ENCODE measurements at regions not wholly inside any gene's neighbourhood (a gene's known extent, or its start where the extent isn't known, plus 50 kb on each side); places are given as distances from the start of the nearest gene placed in this dataset.

- Mint-ChIP-seq H3K4me3 (no peak overlapping the region), H3K36me3 (ENCODE audit: low read depth) (no peaks in the 10 kb centered on the region), H3K9me3 (no peaks in the 10 kb centered on the region), H3K27ac (no peak overlapping the region), H3K27me3 (ENCODE audit: insufficient read depth) (no peaks in the 10 kb centered on the region), H3K4me1 (ENCODE audit: low read depth) (peaks cover 4% of the 10 kb centered on the region)
- intact Hi-C loops (cut with micrococcal nuclease): loop anchor here (5.0 kb wide), 4 partner anchors 319 to 1421 kb away; no protein-coding TSS in a partner anchor
- DNase-seq (ENCODE audit: low spot score): no peak
Measured at GRCh38 chr16:80198311-80199299, 342.2 kb upstream of the DYNLRB2 start.

- DNase-seq (ENCODE audit: low spot score): no peak
- no peaks in the 10 kb centered on the region for H3K27me3 Mint-ChIP-seq (ENCODE audit: insufficient read depth)
- intact Hi-C loops (cut with micrococcal nuclease): loop anchor here (5.0 kb wide), 4 partner anchors 320 to 1420 kb away; no protein-coding TSS in a partner anchor
- H3K36me3 Mint-ChIP-seq (ENCODE audit: low read depth): no peaks in the 10 kb centered on the region
- H3K4me3 Mint-ChIP-seq: no peak overlapping the region
- no peaks in the 10 kb centered on the region for H3K9me3 Mint-ChIP-seq
- peaks cover 4% of the 10 kb centered on the region for H3K4me1 Mint-ChIP-seq (ENCODE audit: low read depth)
- peak overlapping the region; percentile 33 for H3K27ac Mint-ChIP-seq
Measured at GRCh38 chr16:80197741-80198201, 343.0 kb upstream of the DYNLRB2 start.

- Mint-ChIP-seq H3K9me3 (no peaks in the 10 kb centered on the region), H3K27ac (no peak overlapping the region), H3K4me3 (no peak overlapping the region), H3K27me3 (ENCODE audit: insufficient read depth) (no peaks in the 10 kb centered on the region), H3K36me3 (ENCODE audit: low read depth) (no peaks in the 10 kb centered on the region), H3K4me1 (ENCODE audit: low read depth) (no peaks in the 10 kb centered on the region)
- intact Hi-C loops (cut with micrococcal nuclease): no loop called here
- no peak for DNase-seq (ENCODE audit: low spot score)
Measured at GRCh38 chr16:80191928-80192327, 348.9 kb upstream of the DYNLRB2 start.

- no peaks in the 10 kb centered on the region for H3K27me3 Mint-ChIP-seq (ENCODE audit: insufficient read depth)
- intact Hi-C loops (cut with micrococcal nuclease): no loop called here
- DNase-seq (ENCODE audit: low spot score): no peak
- no peaks in the 10 kb centered on the region for H3K9me3 Mint-ChIP-seq
- no peaks in the 10 kb centered on the region for H3K4me1 Mint-ChIP-seq (ENCODE audit: low read depth)
- H3K4me3 Mint-ChIP-seq: no peak overlapping the region
- H3K27ac Mint-ChIP-seq: no peak overlapping the region
- H3K36me3 Mint-ChIP-seq (ENCODE audit: low read depth): no peaks in the 10 kb centered on the region
Measured at GRCh38 chr16:80189476-80190175, 351.2 kb upstream of the DYNLRB2 start.

- Mint-ChIP-seq H3K4me1 (ENCODE audit: low read depth) (no peaks in the 10 kb centered on the region), H3K27me3 (ENCODE audit: insufficient read depth) (peaks cover 5% of the 10 kb centered on the region), H3K27ac (no peak overlapping the region), H3K36me3 (ENCODE audit: low read depth) (no peaks in the 10 kb centered on the region), H3K9me3 (no peaks in the 10 kb centered on the region), H3K4me3 (no peak overlapping the region)
- no peak for DNase-seq (ENCODE audit: low spot score)
- intact Hi-C loops (cut with micrococcal nuclease): no loop called here
Measured at GRCh38 chr16:80176114-80176513, 364.7 kb upstream of the DYNLRB2 start.

- H3K36me3 Mint-ChIP-seq (ENCODE audit: low read depth): no peaks in the 10 kb centered on the region
- intact Hi-C loops (cut with micrococcal nuclease): no loop called here
Measured at GRCh38 chr16:80175011-80175410, 365.8 kb upstream of the DYNLRB2 start.

GRCh38 chr16:80174416-80174815, 366.4 kb upstream of the DYNLRB2 start:
- no peak for DNase-seq (ENCODE audit: low spot score)
- H3K4me3 Mint-ChIP-seq: no peak overlapping the region
- intact Hi-C loops (cut with micrococcal nuclease): no loop called here
- no peaks in the 10 kb centered on the region for H3K36me3 Mint-ChIP-seq (ENCODE audit: low read depth)
- no peaks in the 10 kb centered on the region for H3K4me1 Mint-ChIP-seq (ENCODE audit: low read depth)
- H3K27me3 Mint-ChIP-seq (ENCODE audit: insufficient read depth): peaks cover 4% of the 10 kb centered on the region
- no peak overlapping the region for H3K27ac Mint-ChIP-seq
- no peaks in the 10 kb centered on the region for H3K9me3 Mint-ChIP-seq

More at GRCh38 chr16:80175011-80175410, 365.8 kb upstream of the DYNLRB2 start:
- Mint-ChIP-seq H3K27me3 (ENCODE audit: insufficient read depth) (peaks cover 4% of the 10 kb centered on the region), H3K27ac (no peak overlapping the region), H3K4me1 (ENCODE audit: low read depth) (no peaks in the 10 kb centered on the region), H3K9me3 (no peaks in the 10 kb centered on the region), H3K4me3 (no peak overlapping the region)
- DNase-seq (ENCODE audit: low spot score): no peak

- no peaks in the 10 kb centered on the region for H3K36me3 Mint-ChIP-seq (ENCODE audit: low read depth)
- H3K4me3 Mint-ChIP-seq: no peak overlapping the region
- intact Hi-C loops (cut with micrococcal nuclease): no loop called here
- DNase-seq (ENCODE audit: low spot score): no peak
- H3K4me1 Mint-ChIP-seq (ENCODE audit: low read depth): no peaks in the 10 kb centered on the region
- H3K9me3 Mint-ChIP-seq: no peaks in the 10 kb centered on the region
- H3K27me3 Mint-ChIP-seq (ENCODE audit: insufficient read depth): no peaks in the 10 kb centered on the region
- H3K27ac Mint-ChIP-seq: no peak overlapping the region
Measured at GRCh38 chr16:80171746-80172145, 369.0 kb upstream of the DYNLRB2 start.

- H3K27ac Mint-ChIP-seq: no peak overlapping the region
- intact Hi-C loops (cut with micrococcal nuclease): no loop called here
- no peak for DNase-seq (ENCODE audit: low spot score)
- no peak overlapping the region for H3K4me3 Mint-ChIP-seq
- H3K4me1 Mint-ChIP-seq (ENCODE audit: low read depth): no peaks in the 10 kb centered on the region
- no peaks in the 10 kb centered on the region for H3K36me3 Mint-ChIP-seq (ENCODE audit: low read depth)
- no peaks in the 10 kb centered on the region for H3K9me3 Mint-ChIP-seq
- no peaks in the 10 kb centered on the region for H3K27me3 Mint-ChIP-seq (ENCODE audit: insufficient read depth)
Measured at GRCh38 chr16:80171199-80171598, 369.6 kb upstream of the DYNLRB2 start.

GRCh38 chr16:80167657-80168390, 373.0 kb upstream of the DYNLRB2 start:
- H3K36me3 Mint-ChIP-seq (ENCODE audit: low read depth): no peaks in the 10 kb centered on the region
- intact Hi-C loops (cut with micrococcal nuclease): no loop called here
- H3K4me1 Mint-ChIP-seq (ENCODE audit: low read depth): no peaks in the 10 kb centered on the region
- H3K27me3 Mint-ChIP-seq (ENCODE audit: insufficient read depth): no peaks in the 10 kb centered on the region
- no peak overlapping the region for H3K27ac Mint-ChIP-seq
- H3K4me3 Mint-ChIP-seq: no peak overlapping the region
- H3K9me3 Mint-ChIP-seq: no peaks in the 10 kb centered on the region
- DNase-seq (ENCODE audit: low spot score): no peak

- no peaks in the 10 kb centered on the region for H3K27me3 Mint-ChIP-seq (ENCODE audit: insufficient read depth)
- no peaks in the 10 kb centered on the region for H3K9me3 Mint-ChIP-seq
- H3K4me3 Mint-ChIP-seq: no peak overlapping the region
- DNase-seq (ENCODE audit: low spot score): no peak
- H3K36me3 Mint-ChIP-seq (ENCODE audit: low read depth): no peaks in the 10 kb centered on the region
- no peaks in the 10 kb centered on the region for H3K4me1 Mint-ChIP-seq (ENCODE audit: low read depth)
- H3K27ac Mint-ChIP-seq: no peak overlapping the region
- intact Hi-C loops (cut with micrococcal nuclease): no loop called here
Measured at GRCh38 chr16:80166082-80166481, 374.7 kb upstream of the DYNLRB2 start.

- no peak for DNase-seq (ENCODE audit: low spot score)
- Mint-ChIP-seq H3K4me1 (ENCODE audit: low read depth) (no peaks in the 10 kb centered on the region), H3K27me3 (ENCODE audit: insufficient read depth) (peaks cover 3% of the 10 kb centered on the region), H3K27ac (no peak overlapping the region), H3K36me3 (ENCODE audit: low read depth) (no peaks in the 10 kb centered on the region), H3K9me3 (no peaks in the 10 kb centered on the region), H3K4me3 (no peak overlapping the region)
- intact Hi-C loops (cut with micrococcal nuclease): no loop called here
Measured at GRCh38 chr16:80164966-80165550, 375.7 kb upstream of the DYNLRB2 start.
